ENCODE measurements at regions not wholly inside any gene's neighbourhood (a gene's known extent, or its start where the extent isn't known, plus 50 kb on each side); places are given as distances from the start of the nearest gene placed in this dataset.

GRCh38 chr2:144239726-144240125 is 280.2 kb downstream of the ZEB2 start:
- Histone ChIP-seq H3K27me3 (ENCODE audit: control insufficient read depth in 1 of 2, insufficient read depth in 2 of 2, low read length in 2 of 2) (no peaks in the 10 kb centered on the region), H3K36me3 (ENCODE audit: insufficient read depth, low read length) (no peaks in the 10 kb centered on the region), H3K4me1 (ENCODE audit: insufficient read depth, low read length) (no peaks in the 10 kb centered on the region)

DNA sequence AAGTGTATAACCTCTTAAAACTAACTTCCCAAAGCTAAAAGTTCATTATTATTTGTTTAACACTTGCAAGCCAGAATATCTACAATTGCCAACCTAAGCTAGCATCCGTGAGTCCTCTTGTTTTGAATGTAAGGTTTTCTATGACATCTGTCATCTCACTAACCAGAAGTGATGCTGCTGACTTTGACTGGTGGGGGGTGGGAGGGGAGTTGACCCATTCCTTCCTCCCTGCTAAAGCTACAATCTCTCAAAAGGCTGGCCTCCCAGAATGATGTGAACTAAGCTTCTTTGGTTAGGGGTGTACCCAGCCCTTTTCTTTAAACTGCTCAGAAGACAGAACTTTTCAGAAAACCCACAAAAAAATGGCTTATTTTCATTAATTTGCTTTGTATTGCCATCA is 280.6 kb downstream of the ZEB2 start:
- Histone ChIP-seq H3K4me1 (ENCODE audit: insufficient read depth, low read length) (no peaks in the 10 kb centered on the region), H3K4me3 (ENCODE audit: low read depth in 1 of 2, low read length in 2 of 2) (no peak overlapping the region), H3K36me3 (ENCODE audit: insufficient read depth, low read length) (no peaks in the 10 kb centered on the region), H3K27me3 (ENCODE audit: control insufficient read depth in 1 of 2, insufficient read depth in 2 of 2, low read length in 2 of 2) (no peaks in the 10 kb centered on the region), H3K9me3 (ENCODE audit: low read length) (no peaks in the 10 kb centered on the region), H3K27ac (ENCODE audit: low read depth, low read length) (no peak overlapping the region), H3K9ac (ENCODE audit: low read length) (no peak overlapping the region)

More at GRCh38 chr2:144239726-144240125, 280.2 kb downstream of the ZEB2 start:
- H3K9ac ChIP-seq (ENCODE audit: low read length), result no peak overlapping the region
- no peak overlapping the region for H3K27ac ChIP-seq (ENCODE audit: low read depth, low read length)
- no peaks in the 10 kb centered on the region for H3K9me3 ChIP-seq (ENCODE audit: low read length)
- no peak overlapping the region for H3K4me3 ChIP-seq (ENCODE audit: low read depth in 1 of 2, low read length in 2 of 2)

- no peak overlapping the region for H3K27ac ChIP-seq (ENCODE audit: low read depth, low read length)
Measured at GRCh38 chr2:144237830-144238627, 281.9 kb downstream of the ZEB2 start.

DNA sequence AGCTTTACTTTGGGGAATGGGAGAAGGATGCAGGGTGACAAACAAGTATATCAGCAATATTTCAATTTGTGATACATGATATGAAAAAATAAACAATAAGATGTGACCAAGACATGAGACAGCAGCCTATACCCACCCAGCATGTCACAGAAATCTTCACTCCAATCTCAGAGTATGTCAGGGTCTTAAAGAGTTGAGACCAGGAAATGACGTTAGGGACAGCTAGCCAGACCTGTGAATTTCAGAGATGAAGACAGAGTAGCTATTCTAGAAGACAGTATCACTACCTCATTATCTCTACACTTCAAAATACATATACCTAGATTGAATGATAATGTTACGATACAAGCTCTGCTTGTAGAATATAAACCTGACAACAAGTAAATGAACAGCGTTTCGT is 282.8 kb downstream of the ZEB2 start:
- H3K27ac ChIP-seq (ENCODE audit: low read depth, low read length), result no peak overlapping the region
- no peak overlapping the region for H3K4me3 ChIP-seq (ENCODE audit: low read depth in 1 of 2, low read length in 2 of 2)
- no peaks in the 10 kb centered on the region for H3K27me3 ChIP-seq (ENCODE audit: control insufficient read depth in 1 of 2, insufficient read depth in 2 of 2, low read length in 2 of 2)
- no peaks in the 10 kb centered on the region for H3K9me3 ChIP-seq (ENCODE audit: low read length)
- H3K36me3 ChIP-seq (ENCODE audit: insufficient read depth, low read length), result no peaks in the 10 kb centered on the region
- no peaks in the 10 kb centered on the region for H3K4me1 ChIP-seq (ENCODE audit: insufficient read depth, low read length)
- no peak overlapping the region for H3K9ac ChIP-seq (ENCODE audit: low read length)

More at GRCh38 chr2:144237830-144238627, 281.9 kb downstream of the ZEB2 start:
- no peaks in the 10 kb centered on the region for H3K27me3 ChIP-seq (ENCODE audit: control insufficient read depth in 1 of 2, insufficient read depth in 2 of 2, low read length in 2 of 2)
- H3K4me3 ChIP-seq (ENCODE audit: low read depth in 1 of 2, low read length in 2 of 2), result no peak overlapping the region
- no peaks in the 10 kb centered on the region for H3K4me1 ChIP-seq (ENCODE audit: insufficient read depth, low read length)
- H3K9me3 ChIP-seq (ENCODE audit: low read length), result no peaks in the 10 kb centered on the region
- no peaks in the 10 kb centered on the region for H3K36me3 ChIP-seq (ENCODE audit: insufficient read depth, low read length)
- no peak overlapping the region for H3K9ac ChIP-seq (ENCODE audit: low read length)

GRCh38 chr2:144235050-144235449 is 284.9 kb downstream of the ZEB2 start:
- H3K9me3 ChIP-seq (ENCODE audit: low read length), result no peaks in the 10 kb centered on the region
- no peak overlapping the region for H3K27ac ChIP-seq (ENCODE audit: low read depth, low read length)
- H3K27me3 ChIP-seq (ENCODE audit: control insufficient read depth in 1 of 2, insufficient read depth in 2 of 2, low read length in 2 of 2), result no peaks in the 10 kb centered on the region
- no peak overlapping the region for H3K4me3 ChIP-seq (ENCODE audit: low read depth in 1 of 2, low read length in 2 of 2)
- no peaks in the 10 kb centered on the region for H3K4me1 ChIP-seq (ENCODE audit: insufficient read depth, low read length)
- H3K36me3 ChIP-seq (ENCODE audit: insufficient read depth, low read length), result no peaks in the 10 kb centered on the region
- H3K9ac ChIP-seq (ENCODE audit: low read length), result no peak overlapping the region

DNA sequence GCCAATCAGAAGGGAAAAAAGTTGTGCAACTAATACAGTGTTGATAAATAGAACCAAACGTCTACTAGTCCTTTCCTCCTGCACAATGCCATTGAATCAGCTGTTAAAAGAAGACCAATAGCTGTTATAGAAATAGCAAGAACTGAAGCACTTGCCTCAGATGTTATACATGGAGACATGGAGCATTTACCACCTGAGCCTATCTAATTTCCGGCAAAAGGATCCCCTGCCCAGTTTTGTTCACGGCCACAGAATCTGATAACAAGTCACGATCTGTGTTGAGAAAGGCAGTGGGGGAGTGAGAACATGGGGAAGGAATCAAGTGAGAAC is 285.4 kb downstream of the ZEB2 start:
- Histone ChIP-seq H3K4me3 (ENCODE audit: low read depth in 1 of 2, low read length in 2 of 2) (no peak overlapping the region), H3K36me3 (ENCODE audit: insufficient read depth, low read length) (no peaks in the 10 kb centered on the region), H3K27ac (ENCODE audit: low read depth, low read length) (no peak overlapping the region), H3K9ac (ENCODE audit: low read length) (no peak overlapping the region), H3K9me3 (ENCODE audit: low read length) (no peaks in the 10 kb centered on the region), H3K4me1 (ENCODE audit: insufficient read depth, low read length) (no peaks in the 10 kb centered on the region), H3K27me3 (ENCODE audit: control insufficient read depth in 1 of 2, insufficient read depth in 2 of 2, low read length in 2 of 2) (no peaks in the 10 kb centered on the region)

DNA sequence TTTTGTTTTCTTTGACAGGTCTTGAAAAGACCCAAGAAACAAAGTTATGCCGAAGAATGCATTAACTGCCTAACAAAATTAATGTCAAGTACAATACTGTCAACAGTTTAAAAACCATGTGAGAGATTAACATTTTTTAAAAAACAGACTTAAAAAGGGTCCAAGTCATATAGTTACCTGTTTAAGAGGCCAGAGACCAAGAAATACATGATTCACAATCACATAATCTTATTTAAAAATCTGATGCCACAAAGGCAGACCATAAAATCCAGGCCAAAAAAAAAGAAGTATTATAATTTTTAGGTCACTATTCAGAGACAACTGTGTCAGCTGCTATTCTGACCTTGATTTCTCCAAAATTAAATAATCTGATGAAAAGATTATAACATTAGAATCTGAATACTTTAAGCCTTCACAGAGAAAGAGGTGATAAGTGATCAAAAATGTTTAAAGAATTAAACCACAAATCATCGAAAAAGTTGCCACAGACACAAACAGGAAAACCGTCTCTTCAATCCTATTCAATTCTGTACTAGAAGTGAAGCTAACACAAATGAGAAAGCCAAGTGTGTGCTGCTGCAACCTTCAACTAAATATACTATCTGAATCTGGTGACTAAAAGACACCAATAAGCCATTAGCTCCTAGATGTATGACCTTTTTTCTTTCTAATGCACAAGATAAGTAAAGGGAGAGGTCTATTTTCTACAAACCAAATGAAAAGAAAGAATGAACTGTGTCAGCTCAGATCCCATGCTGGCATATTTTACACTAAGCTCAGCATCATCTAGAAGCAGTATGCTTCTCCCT is 286.0 kb downstream of the ZEB2 start:
- no peaks in the 10 kb centered on the region for H3K9me3 ChIP-seq (ENCODE audit: low read length)
- no peaks in the 10 kb centered on the region for H3K36me3 ChIP-seq (ENCODE audit: insufficient read depth, low read length)
- H3K27me3 ChIP-seq (ENCODE audit: control insufficient read depth in 1 of 2, insufficient read depth in 2 of 2, low read length in 2 of 2), result no peaks in the 10 kb centered on the region
- H3K4me1 ChIP-seq (ENCODE audit: insufficient read depth, low read length), result no peaks in the 10 kb centered on the region
- H3K4me3 ChIP-seq (ENCODE audit: low read depth in 1 of 2, low read length in 2 of 2), result no peak overlapping the region
- no peak overlapping the region for H3K27ac ChIP-seq (ENCODE audit: low read depth, low read length)
- H3K9ac ChIP-seq (ENCODE audit: low read length), result no peak overlapping the region

GRCh38 chr2:144233317-144233716 is 286.6 kb downstream of the ZEB2 start:
- Histone ChIP-seq H3K9me3 (ENCODE audit: low read length) (no peaks in the 10 kb centered on the region), H3K4me1 (ENCODE audit: insufficient read depth, low read length) (no peaks in the 10 kb centered on the region), H3K4me3 (ENCODE audit: low read depth in 1 of 2, low read length in 2 of 2) (no peak overlapping the region), H3K9ac (ENCODE audit: low read length) (no peak overlapping the region), H3K36me3 (ENCODE audit: insufficient read depth, low read length) (no peaks in the 10 kb centered on the region), H3K27me3 (ENCODE audit: control insufficient read depth in 1 of 2, insufficient read depth in 2 of 2, low read length in 2 of 2) (no peaks in the 10 kb centered on the region), H3K27ac (ENCODE audit: low read depth, low read length) (no peak overlapping the region)

GRCh38 chr2:144230448-144231085 is 289.4 kb downstream of the ZEB2 start:
- Histone ChIP-seq H3K4me3 (ENCODE audit: low read depth in 1 of 2, low read length in 2 of 2) (no peak overlapping the region), H3K27me3 (ENCODE audit: control insufficient read depth in 1 of 2, insufficient read depth in 2 of 2, low read length in 2 of 2) (no peaks in the 10 kb centered on the region), H3K36me3 (ENCODE audit: insufficient read depth, low read length) (no peaks in the 10 kb centered on the region), H3K4me1 (ENCODE audit: insufficient read depth, low read length) (no peaks in the 10 kb centered on the region), H3K9ac (ENCODE audit: low read length) (no peak overlapping the region), H3K9me3 (ENCODE audit: low read length) (no peaks in the 10 kb centered on the region), H3K27ac (ENCODE audit: low read depth, low read length) (no peak overlapping the region)

GRCh38 chr2:144230033-144230432 is 289.9 kb downstream of the ZEB2 start:
- H3K27ac ChIP-seq (ENCODE audit: low read depth, low read length), result no peak overlapping the region
- no peaks in the 10 kb centered on the region for H3K9me3 ChIP-seq (ENCODE audit: low read length)
- H3K36me3 ChIP-seq (ENCODE audit: insufficient read depth, low read length), result no peaks in the 10 kb centered on the region
- no peak overlapping the region for H3K4me3 ChIP-seq (ENCODE audit: low read depth in 1 of 2, low read length in 2 of 2)
- no peak overlapping the region for H3K9ac ChIP-seq (ENCODE audit: low read length)
- H3K27me3 ChIP-seq (ENCODE audit: control insufficient read depth in 1 of 2, insufficient read depth in 2 of 2, low read length in 2 of 2), result no peaks in the 10 kb centered on the region
- no peaks in the 10 kb centered on the region for H3K4me1 ChIP-seq (ENCODE audit: insufficient read depth, low read length)

GRCh38 chr2:144229296-144229695 is 290.6 kb downstream of the ZEB2 start:
- H3K36me3 ChIP-seq (ENCODE audit: insufficient read depth, low read length), result no peaks in the 10 kb centered on the region
- no peaks in the 10 kb centered on the region for H3K27me3 ChIP-seq (ENCODE audit: control insufficient read depth in 1 of 2, insufficient read depth in 2 of 2, low read length in 2 of 2)
- no peak overlapping the region for H3K27ac ChIP-seq (ENCODE audit: low read depth, low read length)
- no peak overlapping the region for H3K4me3 ChIP-seq (ENCODE audit: low read depth in 1 of 2, low read length in 2 of 2)
- H3K9me3 ChIP-seq (ENCODE audit: low read length), result no peaks in the 10 kb centered on the region
- no peak overlapping the region for H3K9ac ChIP-seq (ENCODE audit: low read length)
- no peaks in the 10 kb centered on the region for H3K4me1 ChIP-seq (ENCODE audit: insufficient read depth, low read length)

All from muscle layer of colon (tissue), 2 donors.